ENCODE measurements at regions not wholly inside any gene's neighbourhood (a gene's known extent, or its start where the extent isn't known, plus 50 kb on each side); places are given as distances from the start of the nearest gene placed in this dataset.

GRCh38 chr7:159218170-159218569 is 73.5 kb upstream of the VIPR2 start:
- peak; percentile 39 for DNase-seq
- H3K27me3 Mint-ChIP-seq (ENCODE audit: insufficient read depth) = no peaks in the 10 kb centered on the region
- peaks cover 43% of the 10 kb centered on the region for H3K9me3 Mint-ChIP-seq

GRCh38 chr7:159215076-159215475 is 70.4 kb upstream of the VIPR2 start:
- peaks cover 2% of the 10 kb centered on the region for H3K27me3 Mint-ChIP-seq (ENCODE audit: insufficient read depth)
- no peaks in the 10 kb centered on the region for H3K36me3 Mint-ChIP-seq (ENCODE audit: low read depth)
- TF ChIP-seq CTCF (conservative IDR thresholded peaks at IDR 0.05) = no peak
- Histone ChIP-seq H3K4me1 (ENCODE audit: control insufficient read depth, insufficient read depth, low read length) (no peaks in the 10 kb centered on the region), H3K4me3 (ENCODE audit: low read length) (no peak overlapping the region), H3K9me3 (ENCODE audit: control insufficient read depth, low read length) (peaks cover 94% of the 10 kb centered on the region), H3K9ac (ENCODE audit: extremely low read depth, low read length, poor library complexity, severe bottlenecking) (no peak overlapping the region), H3K27me3 (ENCODE audit: control insufficient read depth, insufficient read depth, low read length, poor library complexity, severe bottlenecking) (no peaks in the 10 kb centered on the region), H3K36me3 (ENCODE audit: control insufficient read depth, insufficient read depth, low read length) (no peaks in the 10 kb centered on the region), H3K27ac (ENCODE audit: low read depth, low read length) (no peak overlapping the region)
- H3K9me3 Mint-ChIP-seq = peaks cover 53% of the 10 kb centered on the region
- H3K4me3 Mint-ChIP-seq = no peak overlapping the region
- 73 to 77% methylated on average over 4 of the region's 4 CpGs for WGBS, 2 experiments (ENCODE audit: insufficient coverage in 1 of 2, insufficient read length in 1 of 2)
- DNase-seq = peak; percentile 24
- no peak overlapping the region for H3K27ac Mint-ChIP-seq
- H3K4me1 Mint-ChIP-seq = no peaks in the 10 kb centered on the region

More at GRCh38 chr7:159218170-159218569, 73.5 kb upstream of the VIPR2 start:
- Mint-ChIP-seq H3K27ac (no peak overlapping the region), H3K36me3 (ENCODE audit: low read depth) (no peaks in the 10 kb centered on the region), H3K4me3 (no peak overlapping the region), H3K4me1 (no peaks in the 10 kb centered on the region)
- Histone ChIP-seq H3K27ac (ENCODE audit: low read depth, low read length) (no peak overlapping the region), H3K27me3 (ENCODE audit: control insufficient read depth, insufficient read depth, low read length, poor library complexity, severe bottlenecking) (no peaks in the 10 kb centered on the region), H3K4me3 (ENCODE audit: low read length) (no peak overlapping the region), H3K36me3 (ENCODE audit: control insufficient read depth, insufficient read depth, low read length) (no peaks in the 10 kb centered on the region), H3K9ac (ENCODE audit: extremely low read depth, low read length, poor library complexity, severe bottlenecking) (no peak overlapping the region), H3K9me3 (ENCODE audit: control insufficient read depth, low read length) (peaks cover 89% of the 10 kb centered on the region), H3K4me1 (ENCODE audit: control insufficient read depth, insufficient read depth, low read length) (no peaks in the 10 kb centered on the region)
- TF ChIP-seq CTCF (conservative IDR thresholded peaks at IDR 0.05) = no peak
- WGBS, 2 experiments (ENCODE audit: insufficient coverage in 1 of 2, insufficient read length in 1 of 2) = 80% methylated on average over 1 of the region's 1 CpG; no CpG with 5 or more reads in 1 of the 2 experiments

GRCh38 chr7:159213253-159213652 is 68.6 kb upstream of the VIPR2 start:
- no peak overlapping the region for H3K9ac ChIP-seq (ENCODE audit: extremely low read depth, low read length, poor library complexity, severe bottlenecking)
- WGBS, 2 experiments (ENCODE audit: insufficient coverage in 1 of 2, insufficient read length in 1 of 2) = 55% methylated on average over 1 of the region's 2 CpGs; no CpG with 5 or more reads in 1 of the 2 experiments
- peaks cover 90% of the 10 kb centered on the region for H3K9me3 ChIP-seq (ENCODE audit: control insufficient read depth, low read length)
- H3K4me3 ChIP-seq (ENCODE audit: low read length) = no peak overlapping the region
- no peak overlapping the region for H3K27ac Mint-ChIP-seq
- H3K27me3 ChIP-seq (ENCODE audit: control insufficient read depth, insufficient read depth, low read length, poor library complexity, severe bottlenecking) = no peaks in the 10 kb centered on the region
- H3K4me3 Mint-ChIP-seq = no peak overlapping the region
- peaks cover 45% of the 10 kb centered on the region for H3K9me3 Mint-ChIP-seq
- H3K4me1 ChIP-seq (ENCODE audit: control insufficient read depth, insufficient read depth, low read length) = no peaks in the 10 kb centered on the region
- TF ChIP-seq CTCF (conservative IDR thresholded peaks at IDR 0.05) = no peak
- no peaks in the 10 kb centered on the region for H3K36me3 ChIP-seq (ENCODE audit: control insufficient read depth, insufficient read depth, low read length)
- no peaks in the 10 kb centered on the region for H3K4me1 Mint-ChIP-seq
- H3K27ac ChIP-seq (ENCODE audit: low read depth, low read length) = no peak overlapping the region
- peak; percentile 2 for DNase-seq
- H3K36me3 Mint-ChIP-seq (ENCODE audit: low read depth) = no peaks in the 10 kb centered on the region
- H3K27me3 Mint-ChIP-seq (ENCODE audit: insufficient read depth) = peaks cover 2% of the 10 kb centered on the region

Data from endodermal cell (in vitro differentiated cells).